Ovary (tissue), 3 donors: ENCODE measurements at regions not wholly inside any gene's neighbourhood (a gene's known extent, or its start where the extent isn't known, plus 50 kb on each side); places are given as distances from the start of the nearest gene placed in this dataset.

Source experiments
- CTCF ChIP-seq, 3 donors: fragments of 450-650 bp in 2 of 3; fragments of 200-600 bp in 1 of 3; IDR thresholded peaks; one replicate each; pipeline versions ENCODE4 v1.5.1 to v1.8.0; 2016 to 2022; ENCODE audit warnings: antibody characterized with exemption in 3 of 3, mild to moderate bottlenecking in 1 of 3
- EP300 ChIP-seq: sonication (generic); formaldehyde crosslinking; IDR thresholded peaks from one replicate; pipeline ENCODE4 v1.6.1; 2017; ENCODE audit warnings: antibody characterized with exemption
- POLR2A ChIP-seq: fragments of 450-650 bp; IDR thresholded peaks from one replicate; pipeline ENCODE4 v1.6.1; 2017; ENCODE audit warnings: antibody characterized with exemption, mild to moderate bottlenecking, moderate library complexity
- donor health status: DM: no; HTN: no; CAD: no.

- TF ChIP-seq CTCF (IDR thresholded peaks at IDR 0.05) (no peak), POLR2A (no peak), EP300 (no peak)
Observed at GRCh38 chr5:17103461-17103860, 114.0 kb upstream of the BASP1 start.
